ENCODE measurements at regions not wholly inside any gene's neighbourhood (a gene's known extent, or its start where the extent isn't known, plus 50 kb on each side); places are given as distances from the start of the nearest gene placed in this dataset.

DNA sequence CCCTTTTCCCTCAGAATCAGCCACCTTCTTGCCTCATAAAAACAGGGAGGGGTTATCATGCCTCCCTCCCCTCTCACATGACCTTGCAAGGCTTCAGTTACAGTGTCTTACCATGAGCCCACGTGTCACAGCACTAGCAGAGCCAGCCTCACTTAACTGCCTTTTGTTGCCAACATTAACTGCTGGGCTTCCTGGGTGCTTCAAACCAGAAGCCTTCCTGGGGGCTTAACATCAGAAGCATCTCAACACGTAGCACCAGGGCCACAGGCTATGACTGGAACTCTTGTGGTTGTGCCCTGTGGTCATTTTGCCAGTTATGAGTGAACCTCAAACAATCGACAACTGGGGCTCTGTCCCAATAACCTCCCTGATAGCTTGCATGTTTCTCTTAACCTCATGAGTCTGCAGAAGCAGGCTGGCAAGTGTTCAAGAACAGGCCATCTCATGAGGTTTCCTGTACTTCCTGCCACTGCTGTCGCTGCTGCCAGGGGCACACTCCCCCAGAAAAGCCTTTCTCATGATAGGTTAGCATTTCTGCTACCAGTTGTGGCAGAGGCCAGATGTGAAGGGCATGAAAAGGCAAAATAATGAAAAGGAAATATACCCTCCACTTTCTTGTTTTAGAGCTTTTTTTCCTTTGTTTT, 132.2 kb downstream of the GLUL start (continued):
- TF ChIP-seq, protein P1, sequence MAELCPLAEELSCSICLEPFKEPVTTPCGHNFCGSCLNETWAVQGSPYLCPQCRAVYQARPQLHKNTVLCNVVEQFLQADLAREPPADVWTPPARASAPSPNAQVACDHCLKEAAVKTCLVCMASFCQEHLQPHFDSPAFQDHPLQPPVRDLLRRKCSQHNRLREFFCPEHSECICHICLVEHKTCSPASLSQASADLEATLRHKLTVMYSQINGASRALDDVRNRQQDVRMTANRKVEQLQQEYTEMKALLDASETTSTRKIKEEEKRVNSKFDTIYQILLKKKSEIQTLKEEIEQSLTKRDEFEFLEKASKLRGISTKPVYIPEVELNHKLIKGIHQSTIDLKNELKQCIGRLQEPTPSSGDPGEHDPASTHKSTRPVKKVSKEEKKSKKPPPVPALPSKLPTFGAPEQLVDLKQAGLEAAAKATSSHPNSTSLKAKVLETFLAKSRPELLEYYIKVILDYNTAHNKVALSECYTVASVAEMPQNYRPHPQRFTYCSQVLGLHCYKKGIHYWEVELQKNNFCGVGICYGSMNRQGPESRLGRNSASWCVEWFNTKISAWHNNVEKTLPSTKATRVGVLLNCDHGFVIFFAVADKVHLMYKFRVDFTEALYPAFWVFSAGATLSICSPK (IDR thresholded peaks at IDR 0.05; ENCODE audit: borderline replicate concordance), result no peak
- TF ChIP-seq CTBP1 (IDR thresholded peaks at IDR 0.05; ENCODE audit: borderline replicate concordance) (peak; percentile 56; the same call in 1 of the 2 replicates), GTF2E2 (tag; IDR thresholded peaks at IDR 0.05) (no peak), ZNF12 (CRISPR knock-in tag; IDR thresholded peaks at IDR 0.05) (no peak), ADNP (tag; IDR thresholded peaks at IDR 0.05) (no peak), ZNF324 (CRISPR knock-in tag; IDR thresholded peaks at IDR 0.05) (no peak; the same call in 1 of the 2 replicates), ZNF79 (CRISPR knock-in tag; IDR thresholded peaks at IDR 0.05; ENCODE audit: low read depth) (no peak; the same call in 1 of the 2 replicates), POLR3G (IDR thresholded peaks at IDR 0.05; ENCODE audit: extremely low read depth, insufficient read length, insufficient replicate concordance) (no peak), POLR2AphosphoS5 (IDR thresholded peaks at IDR 0.05; ENCODE audit: control insufficient read depth, insufficient read depth, low read depth, low read length) (no peak), ASH1L (IDR thresholded peaks at IDR 0.05; ENCODE audit: borderline replicate concordance, low read depth, partially characterized antibody) (no peak), NCOA2 (IDR thresholded peaks at IDR 0.05; ENCODE audit: partially characterized antibody in 2 of 2) (no peak), RHOXF2B (CRISPR knock-in tag; conservative IDR thresholded peaks at IDR 0.05) (0 out of 2 replicates have a peak, but pooled peaks have one; percentile 11), MAZ (CRISPR knock-in tag; conservative IDR thresholded peaks at IDR 0.05 in 1 of 2, IDR thresholded peaks at IDR 0.05 in 1 of 2) (peak in 1 of 2 experiments; percentile 74; a peak in 2 of 4 replicates), KLF16 (IDR thresholded peaks at IDR 0.05) (no peak)
- TF ChIP-seq, protein P2, sequence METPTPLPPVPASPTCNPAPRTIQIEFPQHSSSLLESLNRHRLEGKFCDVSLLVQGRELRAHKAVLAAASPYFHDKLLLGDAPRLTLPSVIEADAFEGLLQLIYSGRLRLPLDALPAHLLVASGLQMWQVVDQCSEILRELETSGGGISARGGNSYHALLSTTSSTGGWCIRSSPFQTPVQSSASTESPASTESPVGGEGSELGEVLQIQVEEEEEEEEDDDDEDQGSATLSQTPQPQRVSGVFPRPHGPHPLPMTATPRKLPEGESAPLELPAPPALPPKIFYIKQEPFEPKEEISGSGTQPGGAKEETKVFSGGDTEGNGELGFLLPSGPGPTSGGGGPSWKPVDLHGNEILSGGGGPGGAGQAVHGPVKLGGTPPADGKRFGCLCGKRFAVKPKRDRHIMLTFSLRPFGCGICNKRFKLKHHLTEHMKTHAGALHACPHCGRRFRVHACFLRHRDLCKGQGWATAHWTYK (CRISPR knock-in tag; IDR thresholded peaks at IDR 0.05), result peak; percentile 91
- TF ChIP-seq, protein P3, sequence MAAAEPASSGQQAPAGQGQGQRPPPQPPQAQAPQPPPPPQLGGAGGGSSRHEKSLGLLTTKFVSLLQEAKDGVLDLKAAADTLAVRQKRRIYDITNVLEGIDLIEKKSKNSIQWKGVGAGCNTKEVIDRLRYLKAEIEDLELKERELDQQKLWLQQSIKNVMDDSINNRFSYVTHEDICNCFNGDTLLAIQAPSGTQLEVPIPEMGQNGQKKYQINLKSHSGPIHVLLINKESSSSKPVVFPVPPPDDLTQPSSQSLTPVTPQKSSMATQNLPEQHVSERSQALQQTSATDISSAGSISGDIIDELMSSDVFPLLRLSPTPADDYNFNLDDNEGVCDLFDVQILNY (CRISPR knock-in tag; IDR thresholded peaks at IDR 0.05), result 0 out of 2 replicates have a peak, but pooled peaks have one; percentile 55
- TF ChIP-seq, protein P4, sequence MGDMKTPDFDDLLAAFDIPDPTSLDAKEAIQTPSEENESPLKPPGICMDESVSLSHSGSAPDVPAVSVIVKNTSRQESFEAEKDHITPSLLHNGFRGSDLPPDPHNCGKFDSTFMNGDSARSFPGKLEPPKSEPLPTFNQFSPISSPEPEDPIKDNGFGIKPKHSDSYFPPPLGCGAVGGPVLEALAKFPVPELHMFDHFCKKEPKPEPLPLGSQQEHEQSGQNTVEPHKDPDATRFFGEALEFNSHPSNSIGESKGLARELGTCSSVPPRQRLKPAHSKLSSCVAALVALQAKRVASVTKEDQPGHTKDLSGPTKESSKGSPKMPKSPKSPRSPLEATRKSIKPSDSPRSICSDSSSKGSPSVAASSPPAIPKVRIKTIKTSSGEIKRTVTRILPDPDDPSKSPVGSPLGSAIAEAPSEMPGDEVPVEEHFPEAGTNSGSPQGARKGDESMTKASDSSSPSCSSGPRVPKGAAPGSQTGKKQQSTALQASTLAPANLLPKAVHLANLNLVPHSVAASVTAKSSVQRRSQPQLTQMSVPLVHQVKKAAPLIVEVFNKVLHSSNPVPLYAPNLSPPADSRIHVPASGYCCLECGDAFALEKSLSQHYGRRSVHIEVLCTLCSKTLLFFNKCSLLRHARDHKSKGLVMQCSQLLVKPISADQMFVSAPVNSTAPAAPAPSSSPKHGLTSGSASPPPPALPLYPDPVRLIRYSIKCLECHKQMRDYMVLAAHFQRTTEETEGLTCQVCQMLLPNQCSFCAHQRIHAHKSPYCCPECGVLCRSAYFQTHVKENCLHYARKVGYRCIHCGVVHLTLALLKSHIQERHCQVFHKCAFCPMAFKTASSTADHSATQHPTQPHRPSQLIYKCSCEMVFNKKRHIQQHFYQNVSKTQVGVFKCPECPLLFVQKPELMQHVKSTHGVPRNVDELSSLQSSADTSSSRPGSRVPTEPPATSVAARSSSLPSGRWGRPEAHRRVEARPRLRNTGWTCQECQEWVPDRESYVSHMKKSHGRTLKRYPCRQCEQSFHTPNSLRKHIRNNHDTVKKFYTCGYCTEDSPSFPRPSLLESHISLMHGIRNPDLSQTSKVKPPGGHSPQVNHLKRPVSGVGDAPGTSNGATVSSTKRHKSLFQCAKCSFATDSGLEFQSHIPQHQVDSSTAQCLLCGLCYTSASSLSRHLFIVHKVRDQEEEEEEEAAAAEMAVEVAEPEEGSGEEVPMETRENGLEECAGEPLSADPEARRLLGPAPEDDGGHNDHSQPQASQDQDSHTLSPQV (IDR thresholded peaks at IDR 0.05), result peak; percentile 99

Data from K562 (cell line).